ENCODE measurements at regions not wholly inside any gene's neighbourhood (a gene's known extent, or its start where the extent isn't known, plus 50 kb on each side); places are given as distances from the start of the nearest gene placed in this dataset.

DNA sequence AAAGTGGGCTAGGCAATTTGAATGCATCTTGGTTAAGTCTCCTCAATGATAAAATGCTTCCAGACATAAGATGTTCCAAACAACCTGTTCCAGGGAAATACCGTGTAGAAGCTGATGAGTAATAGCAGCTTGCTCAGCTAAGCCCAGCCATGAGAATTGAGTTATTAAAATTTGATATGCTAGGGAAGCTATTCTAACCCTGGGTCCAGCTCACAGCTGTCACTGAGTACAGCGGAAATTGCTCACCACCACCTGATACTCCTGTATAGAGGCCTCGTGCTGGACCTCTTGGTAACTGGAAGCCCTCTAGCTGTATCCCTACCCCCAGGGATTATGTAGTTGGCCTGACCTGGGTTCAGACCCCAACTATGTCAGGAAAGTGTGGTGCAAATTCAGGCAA, 521.3 kb upstream of the TRPC7 start:
- TF ChIP-seq, protein P1, sequence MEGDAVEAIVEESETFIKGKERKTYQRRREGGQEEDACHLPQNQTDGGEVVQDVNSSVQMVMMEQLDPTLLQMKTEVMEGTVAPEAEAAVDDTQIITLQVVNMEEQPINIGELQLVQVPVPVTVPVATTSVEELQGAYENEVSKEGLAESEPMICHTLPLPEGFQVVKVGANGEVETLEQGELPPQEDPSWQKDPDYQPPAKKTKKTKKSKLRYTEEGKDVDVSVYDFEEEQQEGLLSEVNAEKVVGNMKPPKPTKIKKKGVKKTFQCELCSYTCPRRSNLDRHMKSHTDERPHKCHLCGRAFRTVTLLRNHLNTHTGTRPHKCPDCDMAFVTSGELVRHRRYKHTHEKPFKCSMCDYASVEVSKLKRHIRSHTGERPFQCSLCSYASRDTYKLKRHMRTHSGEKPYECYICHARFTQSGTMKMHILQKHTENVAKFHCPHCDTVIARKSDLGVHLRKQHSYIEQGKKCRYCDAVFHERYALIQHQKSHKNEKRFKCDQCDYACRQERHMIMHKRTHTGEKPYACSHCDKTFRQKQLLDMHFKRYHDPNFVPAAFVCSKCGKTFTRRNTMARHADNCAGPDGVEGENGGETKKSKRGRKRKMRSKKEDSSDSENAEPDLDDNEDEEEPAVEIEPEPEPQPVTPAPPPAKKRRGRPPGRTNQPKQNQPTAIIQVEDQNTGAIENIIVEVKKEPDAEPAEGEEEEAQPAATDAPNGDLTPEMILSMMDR (IDR thresholded peaks at IDR 0.05; ENCODE audit: low read depth, low read length): no peak
- Histone ChIP-seq H3K4me3 (ENCODE audit: low read depth, low read length) (no peak overlapping the region), H3K27ac (ENCODE audit: low read depth, low read length) (no peak overlapping the region), H3K27me3 (ENCODE audit: control insufficient read depth, insufficient read depth, low read length) (no peaks in the 10 kb centered on the region), H3K9me3 (ENCODE audit: control insufficient read depth, insufficient read depth, low read length) (no peaks in the 10 kb centered on the region)
- DNase-seq (ENCODE audit: low read depth, low spot score): no peak
- ChIA-PET CTCF (no interaction called here), POLR2A (no interaction called here)

DNA sequence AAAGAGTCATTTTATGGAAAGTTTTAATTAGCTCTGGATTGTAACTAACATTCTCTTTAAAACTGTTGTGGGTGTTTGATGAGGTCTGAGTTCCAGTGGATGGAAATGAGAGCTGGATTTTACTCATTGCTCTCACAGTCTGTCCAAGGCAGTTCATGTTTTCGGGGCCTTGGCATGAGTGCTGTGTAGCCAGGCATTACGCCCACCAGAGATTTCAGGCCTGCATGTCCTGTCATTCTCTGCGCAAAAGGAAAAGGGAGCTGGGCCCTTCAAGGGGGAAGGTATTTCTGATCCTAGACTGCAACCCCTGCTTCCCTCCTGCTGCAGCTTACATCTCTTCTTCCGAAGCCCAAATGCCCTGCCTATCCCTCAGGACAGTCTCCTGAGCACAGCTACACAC, 499.6 kb upstream of the TRPC7 start:
- Histone ChIP-seq H3K4me3 (ENCODE audit: low read depth, low read length) (no peak overlapping the region), H3K9me3 (ENCODE audit: control insufficient read depth, insufficient read depth, low read length) (no peaks in the 10 kb centered on the region), H3K27me3 (ENCODE audit: control insufficient read depth, insufficient read depth, low read length) (no peaks in the 10 kb centered on the region), H3K27ac (ENCODE audit: low read depth, low read length) (no peak overlapping the region)
- POLR2A ChIA-PET: no interaction called here
- CTCF ChIA-PET: no interaction called here
- TF ChIP-seq, protein P1 (IDR thresholded peaks at IDR 0.05; ENCODE audit: low read depth, low read length): no peak
- no peak for DNase-seq (ENCODE audit: low read depth, low spot score)

DNA sequence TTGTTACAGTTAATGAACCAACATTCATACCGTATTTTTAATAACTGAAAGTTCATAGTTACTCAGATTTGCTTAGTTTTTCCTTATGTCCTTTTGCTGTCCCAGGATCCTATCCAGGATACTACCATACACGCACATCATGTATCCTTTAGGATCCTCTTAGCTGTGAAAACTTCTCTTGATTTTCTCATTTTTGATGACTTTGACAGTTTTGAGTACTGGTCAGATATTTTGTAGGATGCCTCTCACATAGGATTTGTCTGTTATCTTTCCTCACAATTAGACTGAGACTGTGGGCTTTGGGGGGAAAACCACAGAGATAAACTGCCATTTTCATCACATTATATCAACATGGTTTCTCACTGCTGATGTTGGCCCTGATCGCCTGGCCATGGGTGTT, 491.3 kb upstream of the TRPC7 start:
- Histone ChIP-seq H3K4me3 (ENCODE audit: low read depth, low read length) (no peak overlapping the region), H3K27ac (ENCODE audit: low read depth, low read length) (no peak overlapping the region), H3K9me3 (ENCODE audit: control insufficient read depth, insufficient read depth, low read length) (no peaks in the 10 kb centered on the region; the same call in 1 of the 2 replicates), H3K27me3 (ENCODE audit: control insufficient read depth, insufficient read depth, low read length) (no peaks in the 10 kb centered on the region)
- TF ChIP-seq, protein P1 (IDR thresholded peaks at IDR 0.05; ENCODE audit: low read depth, low read length): no peak
- POLR2A ChIA-PET: no interaction called here
- CTCF ChIA-PET: no interaction called here
- DNase-seq (ENCODE audit: low read depth, low spot score): no peak

DNA sequence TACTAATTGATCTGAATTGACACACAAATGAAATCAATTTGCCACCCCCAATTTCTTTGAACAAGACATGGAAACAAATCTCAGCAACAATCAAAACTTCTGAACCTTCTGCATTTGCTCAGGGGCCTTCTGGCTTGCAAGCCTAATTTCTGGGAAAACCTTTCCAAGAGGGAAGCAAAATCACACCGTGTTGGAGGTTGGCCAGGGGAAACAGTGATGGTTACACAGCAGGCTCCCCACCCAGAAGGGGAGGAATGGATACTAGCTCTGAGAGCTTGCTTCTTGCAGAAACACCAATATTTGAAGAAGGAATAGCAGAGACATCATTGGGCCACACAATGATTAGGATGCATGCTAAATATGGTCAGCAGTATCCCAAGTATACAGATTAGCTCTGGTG, 488.6 kb upstream of the TRPC7 start:
- TF ChIP-seq, protein P1 (IDR thresholded peaks at IDR 0.05; ENCODE audit: low read depth, low read length): no peak
- ChIA-PET CTCF (interaction anchor here (1.6 kb wide), 1 partner anchor 21 kb away, joined by 3 read pairs; no protein-coding TSS in a partner anchor), POLR2A (no interaction called here)
- H3K27ac ChIP-seq (ENCODE audit: low read depth, low read length): no peak overlapping the region
- no peak for DNase-seq (ENCODE audit: low read depth, low spot score)
- no peaks in the 10 kb centered on the region; the same call in 1 of the 2 replicates for H3K9me3 ChIP-seq (ENCODE audit: control insufficient read depth, insufficient read depth, low read length)
- H3K4me3 ChIP-seq (ENCODE audit: low read depth, low read length): no peak overlapping the region
- no peaks in the 10 kb centered on the region for H3K27me3 ChIP-seq (ENCODE audit: control insufficient read depth, insufficient read depth, low read length)

DNA sequence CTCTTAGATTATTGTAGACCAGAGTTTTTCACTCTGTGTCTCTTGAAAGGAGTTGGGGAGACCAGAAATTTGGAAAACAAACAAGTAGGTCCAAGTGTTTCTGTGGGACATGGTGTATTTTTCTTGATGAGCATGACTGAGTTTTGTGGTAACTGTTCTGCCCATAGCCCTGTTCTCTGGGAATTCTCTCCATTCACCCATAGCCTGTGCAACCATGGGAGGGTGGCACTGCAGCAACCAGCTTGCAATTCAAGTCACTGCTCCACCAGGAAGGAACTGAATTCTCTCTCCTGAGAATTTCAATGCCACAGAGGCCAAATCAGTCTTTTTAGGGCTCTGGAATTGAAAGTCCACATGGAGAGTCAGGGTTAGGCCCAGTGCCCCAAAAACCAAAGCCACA, 475.3 kb upstream of the TRPC7 start:
- CTCF ChIA-PET: no interaction called here
- POLR2A ChIA-PET: interaction anchor here (0.6 kb wide), 1 partner anchor 10 kb away, joined by 3 read pairs; no protein-coding TSS in a partner anchor
- Histone ChIP-seq H3K27me3 (ENCODE audit: control insufficient read depth, insufficient read depth, low read length) (no peaks in the 10 kb centered on the region), H3K9me3 (ENCODE audit: control insufficient read depth, insufficient read depth, low read length) (no peaks in the 10 kb centered on the region; the same call in 1 of the 2 replicates), H3K27ac (ENCODE audit: low read depth, low read length) (no peak overlapping the region), H3K4me3 (ENCODE audit: low read depth, low read length) (no peak overlapping the region)
- TF ChIP-seq, protein P1 (IDR thresholded peaks at IDR 0.05; ENCODE audit: low read depth, low read length): no peak
- DNase-seq (ENCODE audit: low read depth, low spot score): no peak
